Loucy (cell line): ENCODE measurements at regions not wholly inside any gene's neighbourhood (a gene's known extent, or its start where the extent isn't known, plus 50 kb on each side); places are given as distances from the start of the nearest gene placed in this dataset.

Experiments
- EZH2phosphoT487 ChIP-seq: fragments of 200-600 bp; IDR thresholded peaks from 2 replicates; pipeline ENCODE4 v1.6.1; 2018; ENCODE audit warnings: antibody characterized with exemption, mild to moderate bottlenecking, moderate library complexity, borderline replicate concordance
- TF ChIP-seq, protein P1 (sequence below): fragments of 200-600 bp; sonication (generic); conservative IDR thresholded peaks from 2 replicates; pipeline ENCODE4 v1.5.1; 2014; ENCODE audit warnings: mild to moderate bottlenecking, antibody characterized with exemption, low read length

DNA sequence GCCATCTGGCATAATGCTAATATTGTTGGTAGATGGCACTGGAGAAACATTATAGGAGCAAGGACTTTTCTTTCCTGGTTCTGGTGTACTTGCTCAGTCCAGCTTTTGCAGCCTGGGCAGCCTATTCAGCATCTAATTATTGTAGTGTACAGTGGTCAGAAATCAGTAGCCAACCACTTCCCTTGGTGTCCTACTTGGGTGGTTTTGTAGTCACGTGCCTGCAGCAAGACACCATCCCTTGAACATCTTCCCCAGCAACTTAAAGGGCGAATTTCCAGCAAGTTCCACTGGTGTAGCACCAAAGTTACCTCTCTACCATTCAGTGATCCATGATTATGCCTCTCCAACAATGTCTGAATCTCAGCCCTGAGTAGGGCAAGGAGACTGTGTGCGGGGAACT lies 557.6 kb downstream of the SATB2 start:
- TF ChIP-seq, protein P1, sequence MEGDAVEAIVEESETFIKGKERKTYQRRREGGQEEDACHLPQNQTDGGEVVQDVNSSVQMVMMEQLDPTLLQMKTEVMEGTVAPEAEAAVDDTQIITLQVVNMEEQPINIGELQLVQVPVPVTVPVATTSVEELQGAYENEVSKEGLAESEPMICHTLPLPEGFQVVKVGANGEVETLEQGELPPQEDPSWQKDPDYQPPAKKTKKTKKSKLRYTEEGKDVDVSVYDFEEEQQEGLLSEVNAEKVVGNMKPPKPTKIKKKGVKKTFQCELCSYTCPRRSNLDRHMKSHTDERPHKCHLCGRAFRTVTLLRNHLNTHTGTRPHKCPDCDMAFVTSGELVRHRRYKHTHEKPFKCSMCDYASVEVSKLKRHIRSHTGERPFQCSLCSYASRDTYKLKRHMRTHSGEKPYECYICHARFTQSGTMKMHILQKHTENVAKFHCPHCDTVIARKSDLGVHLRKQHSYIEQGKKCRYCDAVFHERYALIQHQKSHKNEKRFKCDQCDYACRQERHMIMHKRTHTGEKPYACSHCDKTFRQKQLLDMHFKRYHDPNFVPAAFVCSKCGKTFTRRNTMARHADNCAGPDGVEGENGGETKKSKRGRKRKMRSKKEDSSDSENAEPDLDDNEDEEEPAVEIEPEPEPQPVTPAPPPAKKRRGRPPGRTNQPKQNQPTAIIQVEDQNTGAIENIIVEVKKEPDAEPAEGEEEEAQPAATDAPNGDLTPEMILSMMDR = no peak
- no peak for TF ChIP-seq EZH2phosphoT487
